SH-SY5Y (cell line): ENCODE measurements at regions not wholly inside any gene's neighbourhood (a gene's known extent, or its start where the extent isn't known, plus 50 kb on each side); places are given as distances from the start of the nearest gene placed in this dataset.

Experiments used
- GATA2 ChIP-seq: IDR thresholded peaks from 2 replicates; pipeline ENCODE4 v1.6.1; 2011; ENCODE audit warnings: mild to moderate bottlenecking, low read depth, low read length
- GATA3 ChIP-seq: IDR thresholded peaks from 2 replicates; pipeline ENCODE4 v1.6.1; 2011; ENCODE audit warnings: low read depth, mild to moderate bottlenecking, low read length, moderate library complexity

DNA sequence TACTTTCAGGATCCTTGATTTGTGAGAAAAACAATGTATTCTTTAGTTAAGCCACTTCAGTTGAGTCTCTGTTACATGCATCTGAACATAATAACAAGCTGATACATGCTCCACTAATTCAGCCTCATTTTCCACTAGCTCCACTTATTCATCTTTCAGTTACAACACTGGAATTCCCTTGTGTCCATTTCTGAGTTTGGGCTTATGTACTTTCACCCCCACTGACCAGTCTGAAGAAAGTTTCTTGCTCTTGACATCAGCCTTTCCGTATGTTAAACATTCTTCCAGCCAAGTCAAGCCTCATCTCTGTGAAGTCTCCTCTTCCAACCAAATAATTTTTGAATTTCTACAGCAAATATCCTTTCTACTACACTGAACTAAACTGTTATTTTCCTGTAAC is 592.5 kb upstream of the NOVA1 start:
- no peak for TF ChIP-seq GATA2
- no peak for TF ChIP-seq GATA3
